ENCODE measurements at regions not wholly inside any gene's neighbourhood (a gene's known extent, or its start where the extent isn't known, plus 50 kb on each side); places are given as distances from the start of the nearest gene placed in this dataset.
"Not testable (repeated sequence)": the region's sequence is repeated elsewhere in the genome, so short reads cannot be mapped to it uniquely, and the experiment has no call there.

DNA sequence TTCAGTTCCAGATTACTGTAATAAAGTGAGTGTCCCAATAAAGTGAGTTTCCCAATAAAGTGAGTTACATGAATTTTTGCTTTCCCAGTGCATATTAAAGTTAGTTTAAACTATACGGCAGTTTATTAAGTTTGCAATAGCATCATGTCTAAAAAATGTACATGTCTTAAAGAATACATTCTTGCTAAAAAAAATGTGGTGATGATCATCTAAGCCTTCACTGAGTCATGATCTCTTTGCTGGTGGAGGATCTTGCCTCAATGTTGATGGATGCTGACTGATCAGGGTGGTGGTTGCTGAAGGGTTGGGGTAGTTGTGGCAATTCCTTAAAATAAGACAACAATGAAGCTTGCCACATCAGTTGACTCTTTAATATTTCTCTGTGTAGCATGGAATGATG is 664.2 kb downstream of the TDRD15 start:
- POLR2A ChIA-PET = no interaction called here

DNA sequence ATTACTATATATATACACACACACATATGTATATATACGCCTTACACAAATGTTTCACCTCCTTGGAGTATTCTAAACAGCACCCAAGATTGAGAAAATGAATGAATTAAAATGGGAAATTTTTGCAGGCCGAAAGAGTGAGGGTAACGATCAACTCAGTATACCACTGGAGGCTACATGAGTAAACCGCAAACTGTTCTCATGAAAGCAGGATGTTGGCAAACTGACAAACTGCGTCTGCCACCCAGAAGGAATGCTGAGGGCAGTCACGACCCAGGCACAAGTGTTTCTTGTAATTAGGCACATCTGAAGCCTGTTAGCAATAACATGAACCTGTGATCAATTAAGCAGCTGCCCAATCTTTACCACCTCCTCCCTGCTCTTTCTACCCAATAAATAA is 666.5 kb downstream of the TDRD15 start:
- DNase-seq (ENCODE audit: extremely low spot score); POLR2A ChIA-PET; CTCF ChIA-PET: not testable (repeated sequence)

More for the DNA sequence above, 664.2 kb downstream of the TDRD15 start:
- CTCF ChIA-PET = no interaction called here
- no peak for DNase-seq (ENCODE audit: extremely low spot score)
- no peak for TF ChIP-seq LEF1 (IDR thresholded peaks at IDR 0.05; ENCODE audit: borderline replicate concordance)
- TF ChIP-seq ZNF384 (IDR thresholded peaks at IDR 0.05) = no peak
- TF ChIP-seq FOXM1 (IDR thresholded peaks at IDR 0.05; ENCODE audit: borderline replicate concordance) = no peak
- TF ChIP-seq L3MBTL2 (conservative IDR thresholded peaks at IDR 0.05) = no peak

- CTCF ChIA-PET = no interaction called here
- TF ChIP-seq FOXM1 (IDR thresholded peaks at IDR 0.05; ENCODE audit: borderline replicate concordance) = no peak
- TF ChIP-seq FOXK2 (IDR thresholded peaks at IDR 0.05) = no peak
- no peak for TF ChIP-seq ELF4 (IDR thresholded peaks at IDR 0.05)
- no peak for TF ChIP-seq LEF1 (IDR thresholded peaks at IDR 0.05; ENCODE audit: borderline replicate concordance)
- no peak for TF ChIP-seq L3MBTL2 (conservative IDR thresholded peaks at IDR 0.05)
- no peak for TF ChIP-seq CTBP1 (IDR thresholded peaks at IDR 0.05; ENCODE audit: borderline replicate concordance)
- TF ChIP-seq ZNF384 (IDR thresholded peaks at IDR 0.05) = no peak
- no peak for TF ChIP-seq NFRKB (IDR thresholded peaks at IDR 0.05)
- TF ChIP-seq SP1 (IDR thresholded peaks at IDR 0.05) = no peak
- no peak for TF ChIP-seq TARDBP (IDR thresholded peaks at IDR 0.05)
- DNase-seq (ENCODE audit: extremely low spot score) = no peak
- POLR2A ChIA-PET = no interaction called here
These were observed 668.8 kb downstream of the TDRD15 start for GRCh38 chr2:21792571-21792970.

DNA sequence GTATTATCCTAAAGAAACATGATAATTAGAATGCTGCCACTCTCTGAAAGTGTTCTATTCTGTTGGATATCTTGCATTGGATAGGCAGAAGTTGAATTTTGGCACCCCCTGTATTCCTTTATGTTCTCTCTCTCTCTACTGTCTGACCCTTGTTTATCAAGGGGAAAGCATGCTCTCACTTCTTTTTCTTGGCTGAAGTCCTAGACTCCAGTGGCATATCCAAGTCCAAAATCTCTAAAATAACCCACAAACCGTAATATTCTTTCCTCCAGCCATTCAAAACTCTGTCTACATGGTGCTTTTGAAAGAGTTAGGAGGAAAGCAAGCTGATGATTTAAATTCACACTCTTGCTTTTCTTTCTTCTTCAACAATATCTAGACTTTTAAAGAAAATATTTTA is 669.7 kb downstream of the TDRD15 start:
- DNase-seq (ENCODE audit: extremely low spot score) = no peak
- ChIA-PET POLR2A (no interaction called here), CTCF (no interaction called here)
- TF ChIP-seq FOXA1 (IDR thresholded peaks at IDR 0.05) (no peak), FOXM1 (IDR thresholded peaks at IDR 0.05; ENCODE audit: borderline replicate concordance) (no peak), ARNT (IDR thresholded peaks at IDR 0.05) (no peak), HDGF (IDR thresholded peaks at IDR 0.05; ENCODE audit: borderline replicate concordance) (no peak), CTBP1 (IDR thresholded peaks at IDR 0.05; ENCODE audit: borderline replicate concordance) (no peak), L3MBTL2 (conservative IDR thresholded peaks at IDR 0.05) (no peak), ELF4 (IDR thresholded peaks at IDR 0.05) (no peak), SP1 (IDR thresholded peaks at IDR 0.05) (no peak)
- TF ChIP-seq, protein P1, sequence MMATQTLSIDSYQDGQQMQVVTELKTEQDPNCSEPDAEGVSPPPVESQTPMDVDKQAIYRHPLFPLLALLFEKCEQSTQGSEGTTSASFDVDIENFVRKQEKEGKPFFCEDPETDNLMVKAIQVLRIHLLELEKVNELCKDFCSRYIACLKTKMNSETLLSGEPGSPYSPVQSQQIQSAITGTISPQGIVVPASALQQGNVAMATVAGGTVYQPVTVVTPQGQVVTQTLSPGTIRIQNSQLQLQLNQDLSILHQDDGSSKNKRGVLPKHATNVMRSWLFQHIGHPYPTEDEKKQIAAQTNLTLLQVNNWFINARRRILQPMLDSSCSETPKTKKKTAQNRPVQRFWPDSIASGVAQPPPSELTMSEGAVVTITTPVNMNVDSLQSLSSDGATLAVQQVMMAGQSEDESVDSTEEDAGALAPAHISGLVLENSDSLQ (IDR thresholded peaks at IDR 0.05) = no peak

DNA sequence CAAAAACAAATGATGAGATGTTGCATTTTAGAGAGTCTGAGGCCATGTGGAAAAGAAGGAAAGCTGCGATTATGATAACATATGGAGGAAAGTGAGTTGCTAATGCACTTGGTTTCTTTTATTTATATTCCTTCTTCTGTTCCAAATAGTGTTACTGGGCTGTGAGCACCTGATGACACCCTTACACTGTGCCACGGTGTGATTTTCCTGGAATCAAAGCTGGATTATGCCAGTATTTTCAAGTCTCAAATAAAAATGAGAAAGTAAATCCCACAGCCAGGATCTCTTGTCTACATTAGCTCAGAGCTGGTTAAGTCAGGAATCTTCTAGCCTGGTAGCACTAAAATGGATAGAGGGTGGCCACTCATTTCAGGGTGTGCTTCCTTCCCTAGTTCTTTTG is 670.8 kb downstream of the TDRD15 start:
- DNase-seq (ENCODE audit: extremely low spot score) = no peak
- TF ChIP-seq L3MBTL2 (conservative IDR thresholded peaks at IDR 0.05) (no peak), CTBP1 (IDR thresholded peaks at IDR 0.05; ENCODE audit: borderline replicate concordance) (no peak)
- POLR2A ChIA-PET = no interaction called here
- CTCF ChIA-PET = no interaction called here

DNA sequence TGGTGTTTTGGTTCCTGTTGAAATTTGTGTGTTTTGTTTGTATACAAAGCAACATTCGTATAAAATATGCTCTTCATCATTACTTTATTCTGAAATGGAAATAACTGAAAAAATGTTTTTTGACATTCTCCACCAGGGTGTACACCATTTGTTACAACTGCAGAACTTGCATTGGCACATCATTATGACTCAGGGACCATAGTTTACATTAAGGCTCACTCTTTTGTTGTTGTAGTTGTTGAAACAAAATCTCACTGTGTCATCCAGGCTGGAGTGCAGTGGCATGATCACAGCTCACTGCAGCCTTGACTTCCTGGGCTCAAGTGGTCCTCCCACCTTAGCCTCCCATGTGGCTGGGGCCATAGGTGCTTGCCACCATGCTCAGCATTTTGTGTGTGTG is 676.6 kb downstream of the TDRD15 start:
- DNase-seq (ENCODE audit: extremely low spot score) = no peak
- no peak for TF ChIP-seq ELF4 (IDR thresholded peaks at IDR 0.05)
- TF ChIP-seq ARNT (IDR thresholded peaks at IDR 0.05) = no peak
- no peak for TF ChIP-seq LEF1 (IDR thresholded peaks at IDR 0.05; ENCODE audit: borderline replicate concordance)
- TF ChIP-seq FOXK2 (IDR thresholded peaks at IDR 0.05) = no peak
- TF ChIP-seq NFRKB (IDR thresholded peaks at IDR 0.05) = no peak
- no peak for TF ChIP-seq HDGF (IDR thresholded peaks at IDR 0.05; ENCODE audit: borderline replicate concordance)
- no peak for TF ChIP-seq TARDBP (IDR thresholded peaks at IDR 0.05)
- no peak for TF ChIP-seq FOXM1 (IDR thresholded peaks at IDR 0.05; ENCODE audit: borderline replicate concordance)
- TF ChIP-seq, protein P1 (IDR thresholded peaks at IDR 0.05) = no peak
- no peak for TF ChIP-seq SP1 (IDR thresholded peaks at IDR 0.05)
- POLR2A ChIA-PET = no interaction called here
- CTCF ChIA-PET = no interaction called here

DNA sequence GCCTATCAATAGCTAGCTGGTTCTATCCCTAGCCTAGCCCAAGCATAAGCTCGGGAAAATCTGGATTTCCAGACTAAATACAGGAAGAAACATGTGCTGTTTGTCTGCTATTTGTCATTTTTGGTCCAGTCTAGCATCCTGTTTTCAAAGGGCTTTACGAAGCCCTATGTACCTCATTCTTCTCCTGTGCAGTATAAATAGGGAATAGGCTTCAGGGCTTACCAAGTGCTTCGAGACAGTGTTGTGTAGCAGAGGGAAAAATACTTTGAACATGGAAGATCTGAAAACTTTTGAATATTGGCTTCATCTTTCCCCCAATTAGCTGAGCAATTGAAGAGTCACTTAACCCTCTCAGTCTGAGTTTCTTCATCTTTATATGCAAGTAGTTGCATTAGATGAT is 679.8 kb downstream of the TDRD15 start:
- ChIA-PET CTCF (no interaction called here), POLR2A (no interaction called here)
- no peak for DNase-seq (ENCODE audit: extremely low spot score)
- TF ChIP-seq, protein P1 (IDR thresholded peaks at IDR 0.05) = no peak
- TF ChIP-seq ELF4 (IDR thresholded peaks at IDR 0.05) (no peak), FOXA1 (IDR thresholded peaks at IDR 0.05) (no peak), BHLHE40 (IDR thresholded peaks at IDR 0.05; ENCODE audit: borderline replicate concordance) (no peak), ZNF384 (IDR thresholded peaks at IDR 0.05) (no peak), FOXK2 (IDR thresholded peaks at IDR 0.05) (no peak), TARDBP (IDR thresholded peaks at IDR 0.05) (no peak), HDGF (IDR thresholded peaks at IDR 0.05; ENCODE audit: borderline replicate concordance) (no peak), LEF1 (IDR thresholded peaks at IDR 0.05; ENCODE audit: borderline replicate concordance) (no peak), FOXM1 (IDR thresholded peaks at IDR 0.05; ENCODE audit: borderline replicate concordance) (no peak), L3MBTL2 (conservative IDR thresholded peaks at IDR 0.05) (no peak)

GRCh38 chr2:21804151-21804550 is 680.4 kb downstream of the TDRD15 start:
- ChIA-PET CTCF (no interaction called here), POLR2A (no interaction called here)
- no peak for DNase-seq (ENCODE audit: extremely low spot score)
- TF ChIP-seq CTBP1 (IDR thresholded peaks at IDR 0.05; ENCODE audit: borderline replicate concordance) (no peak), FOXA1 (IDR thresholded peaks at IDR 0.05) (no peak), BHLHE40 (IDR thresholded peaks at IDR 0.05; ENCODE audit: borderline replicate concordance) (no peak), ZNF384 (IDR thresholded peaks at IDR 0.05) (no peak), SUZ12 (IDR thresholded peaks at IDR 0.05) (no peak), HDGF (IDR thresholded peaks at IDR 0.05; ENCODE audit: borderline replicate concordance) (no peak), LEF1 (IDR thresholded peaks at IDR 0.05; ENCODE audit: borderline replicate concordance) (no peak), SP1 (IDR thresholded peaks at IDR 0.05) (no peak), NFRKB (IDR thresholded peaks at IDR 0.05) (no peak), ARNT (IDR thresholded peaks at IDR 0.05) (no peak), ELF4 (IDR thresholded peaks at IDR 0.05) (no peak), FOXM1 (IDR thresholded peaks at IDR 0.05; ENCODE audit: borderline replicate concordance) (no peak), L3MBTL2 (conservative IDR thresholded peaks at IDR 0.05) (no peak), TARDBP (IDR thresholded peaks at IDR 0.05) (no peak), FOXK2 (IDR thresholded peaks at IDR 0.05) (no peak)
- TF ChIP-seq, protein P1 (IDR thresholded peaks at IDR 0.05) = no peak
